ELF-1 (cell line): ENCODE measurements at regions not wholly inside any gene's neighbourhood (a gene's known extent, or its start where the extent isn't known, plus 50 kb on each side); places are given as distances from the start of the nearest gene placed in this dataset.
"Not testable (repeated sequence)": the region's sequence is repeated elsewhere in the genome, so short reads cannot be mapped to it uniquely, and the experiment has no call there.

Experiments used
- DNase-seq: peaks from one replicate; pipeline ENCODE4 v3.0.0-alpha.2; 2016; ENCODE audit warnings: low read depth, low spot score

DNA sequence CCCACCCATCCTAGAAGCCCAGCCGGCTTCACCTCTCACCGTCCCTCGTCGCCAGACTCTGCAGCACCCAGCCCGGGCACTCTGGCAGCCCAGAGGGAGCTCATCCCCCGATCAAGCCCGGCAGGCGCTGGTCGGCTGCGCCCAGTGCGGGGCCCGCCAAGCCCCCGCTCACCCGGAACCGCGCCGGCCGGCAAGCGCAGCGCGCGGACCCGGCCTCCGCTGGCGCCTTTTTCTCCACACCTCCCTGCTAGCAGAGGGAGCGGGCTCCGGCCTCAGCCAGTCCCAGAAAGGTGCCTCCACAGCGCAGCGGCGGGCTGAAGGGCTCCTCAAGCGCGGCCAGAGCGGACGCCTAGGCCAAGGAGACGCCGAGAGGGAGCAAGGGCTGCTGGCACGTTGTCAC, 2023.3 kb downstream of the NCAM2 start:
- no peak for DNase-seq

GRCh38 chr21:23026878-23027277, 2028.7 kb downstream of the NCAM2 start:
- no peak for DNase-seq

- no peak for DNase-seq
Measured at GRCh38 chr21:23039846-23040245, 2041.6 kb downstream of the NCAM2 start.

DNA sequence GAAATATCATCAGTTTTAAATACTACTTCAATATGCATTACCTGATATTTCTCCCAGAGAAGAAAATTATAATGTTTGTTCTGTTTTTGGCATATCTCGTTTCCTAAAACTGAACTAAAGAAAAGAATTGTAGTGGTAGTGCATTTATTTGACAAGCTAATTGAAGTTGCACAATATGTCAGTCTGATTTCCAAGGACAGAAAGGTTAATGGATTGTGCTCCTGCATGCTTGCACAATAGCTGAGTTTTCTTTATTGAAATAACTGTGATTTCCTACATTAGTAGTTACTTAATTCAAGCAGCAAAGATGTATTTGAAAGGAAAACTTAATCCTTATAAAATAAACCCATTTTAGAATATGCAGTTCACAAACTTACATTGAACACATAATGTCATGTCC, 2047.7 kb downstream of the NCAM2 start:
- DNase-seq, result no peak

DNA sequence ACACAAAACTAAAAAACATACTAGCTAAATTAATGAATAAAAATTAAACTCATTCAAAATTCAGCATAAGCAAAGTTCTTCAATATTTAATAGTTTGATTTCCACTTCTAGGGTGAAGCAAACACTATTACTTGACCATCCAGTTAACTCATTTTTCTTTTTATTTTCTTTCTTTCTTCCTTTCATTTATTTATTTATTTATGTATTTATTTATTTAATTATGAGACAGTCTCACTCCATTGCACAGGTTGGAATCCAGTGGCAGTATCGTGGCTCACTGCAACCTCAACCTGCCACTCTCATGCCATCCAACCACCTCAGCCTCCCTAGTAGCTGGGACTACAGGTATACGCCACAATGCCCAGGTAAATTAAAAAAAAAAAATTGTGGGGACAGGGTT, 2069.5 kb downstream of the NCAM2 start:
- DNase-seq, result no peak

DNA sequence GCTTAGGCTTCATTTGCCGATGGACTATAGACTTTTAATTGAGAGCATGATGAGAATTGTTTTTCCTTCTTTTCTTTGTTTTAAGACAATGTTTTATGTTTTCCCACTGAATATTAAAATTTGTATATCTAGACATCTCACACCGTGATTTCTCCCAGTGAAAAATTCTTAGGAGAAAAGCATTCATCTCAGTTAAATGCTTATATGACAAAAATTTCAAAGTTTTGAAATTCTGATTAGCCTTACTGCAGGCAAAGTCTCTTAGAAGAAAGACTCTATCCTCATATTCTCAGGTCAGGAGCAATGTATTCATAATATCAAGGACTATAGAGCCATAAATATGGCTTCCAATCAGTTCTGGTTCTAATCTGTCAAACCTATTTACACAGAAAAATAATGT, 2085.0 kb downstream of the NCAM2 start:
- DNase-seq, result no peak

DNA sequence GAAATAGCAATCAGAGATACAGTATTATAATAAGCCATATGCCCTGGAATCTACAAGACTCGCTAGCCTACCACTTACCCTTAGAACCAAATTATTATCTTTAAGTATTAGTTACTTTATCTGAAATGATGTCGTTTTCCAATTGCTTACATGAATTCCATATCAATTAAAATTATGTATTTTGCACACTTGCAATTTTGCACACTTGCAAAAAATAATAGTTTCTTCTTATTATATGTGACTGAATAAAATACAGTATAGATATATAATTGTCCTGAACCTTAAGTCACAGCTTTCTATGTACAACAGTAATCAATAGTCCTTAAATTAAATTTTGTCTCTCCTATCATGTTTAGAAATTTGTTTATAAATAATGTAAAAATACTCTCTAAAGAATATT, 2095.1 kb downstream of the NCAM2 start:
- DNase-seq, result no peak

- DNase-seq, result no peak
Measured at GRCh38 chr21:23099185-23099584, 2101.0 kb downstream of the NCAM2 start.

- DNase-seq, result no peak
Measured at GRCh38 chr21:23101111-23101510, 2102.9 kb downstream of the NCAM2 start.

- DNase-seq, result no peak
Measured at GRCh38 chr21:23108533-23108932, 2110.3 kb downstream of the NCAM2 start.

DNA sequence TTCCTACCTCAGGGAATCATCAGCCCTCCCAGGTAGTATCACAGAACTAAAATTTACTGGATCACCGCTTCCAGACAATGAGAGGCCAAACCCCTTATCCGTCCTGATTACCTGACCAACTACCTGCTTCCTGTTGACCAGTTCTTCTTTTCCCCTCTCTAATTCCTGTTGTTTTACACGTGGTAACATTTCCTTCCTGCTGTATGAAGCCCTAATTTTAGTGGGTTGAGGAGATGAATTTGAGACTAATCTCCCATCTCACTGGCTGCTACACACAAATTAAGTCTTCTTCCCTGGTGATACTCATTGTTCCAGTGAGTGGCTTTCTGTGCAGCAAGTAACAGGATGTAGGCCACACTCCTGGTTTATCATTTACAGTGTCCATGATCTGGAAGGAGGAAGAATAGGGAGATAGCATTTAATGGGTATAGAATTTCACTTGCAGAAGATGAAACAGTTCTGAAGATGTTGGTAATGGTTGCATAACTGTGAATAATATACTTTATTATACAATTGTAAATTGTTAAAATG, 2112.9 kb downstream of the NCAM2 start:
- no peak for DNase-seq

DNA sequence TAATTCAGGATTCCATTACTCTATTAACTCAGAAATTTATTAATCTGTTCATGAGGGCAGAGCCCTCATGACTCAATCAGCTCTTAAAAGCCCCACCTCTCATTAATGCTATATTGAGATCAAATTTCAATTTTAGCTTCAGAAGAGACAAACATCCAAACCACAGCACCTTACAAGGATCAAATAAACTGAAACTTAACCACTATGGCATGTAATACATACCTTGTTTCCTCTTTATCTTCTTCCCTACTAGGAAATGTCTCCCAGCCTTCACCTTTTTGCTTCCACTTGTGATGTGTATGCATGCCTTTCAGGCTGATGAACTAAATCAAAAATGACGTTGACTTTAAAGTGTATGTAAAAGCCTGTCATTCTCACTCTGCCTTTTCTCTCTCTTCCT, 2121.3 kb downstream of the NCAM2 start:
- no peak for DNase-seq

- no peak for DNase-seq
Measured at GRCh38 chr21:23127973-23128372, 2129.8 kb downstream of the NCAM2 start.

DNA sequence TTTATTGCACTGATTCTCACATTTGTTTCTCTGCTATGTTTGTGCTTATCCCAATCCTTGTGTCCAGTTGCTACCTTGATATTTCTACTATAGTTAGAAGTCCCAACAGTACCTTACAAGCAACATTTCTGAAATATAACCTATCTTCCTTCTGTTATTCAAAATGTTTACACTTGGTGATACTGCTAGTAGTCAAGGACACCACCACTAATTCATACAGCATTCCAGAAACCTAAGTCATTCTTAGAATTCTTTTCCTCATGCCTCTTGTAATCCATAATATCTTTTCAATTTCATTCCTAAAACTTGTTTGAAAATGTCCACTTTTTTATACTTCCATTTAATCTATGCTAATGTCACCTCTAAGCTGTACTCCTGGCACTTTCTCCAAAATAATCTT, 2132.1 kb downstream of the NCAM2 start:
- no peak for DNase-seq

DNA sequence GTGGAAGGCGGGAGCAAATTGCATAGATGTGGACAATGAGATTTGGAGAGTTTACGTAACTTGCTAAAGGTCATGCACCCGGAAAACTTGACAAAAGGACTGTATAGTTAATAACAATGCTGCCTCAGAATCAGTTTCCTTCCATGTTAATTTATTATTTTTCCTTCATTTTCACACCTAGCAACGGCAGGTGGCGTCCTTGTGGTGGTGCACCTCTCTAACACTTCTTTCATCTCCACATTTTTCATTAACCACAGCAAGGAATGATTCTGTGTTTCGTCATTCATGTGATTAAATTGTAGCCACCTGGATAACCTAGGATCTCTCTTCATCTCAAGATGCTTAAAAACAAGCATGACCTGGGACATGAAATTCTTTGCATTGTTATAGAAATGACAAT, 2133.0 kb downstream of the NCAM2 start:
- DNase-seq, result no peak

GRCh38 chr21:23138797-23139196, 2140.6 kb downstream of the NCAM2 start:
- no peak for DNase-seq

- DNase-seq, result no peak
Measured at GRCh38 chr21:23152130-23152529, 2153.9 kb downstream of the NCAM2 start.

- not testable (repeated sequence) for DNase-seq
Measured at GRCh38 chr21:23153842-23154241, 2155.6 kb downstream of the NCAM2 start.

DNA sequence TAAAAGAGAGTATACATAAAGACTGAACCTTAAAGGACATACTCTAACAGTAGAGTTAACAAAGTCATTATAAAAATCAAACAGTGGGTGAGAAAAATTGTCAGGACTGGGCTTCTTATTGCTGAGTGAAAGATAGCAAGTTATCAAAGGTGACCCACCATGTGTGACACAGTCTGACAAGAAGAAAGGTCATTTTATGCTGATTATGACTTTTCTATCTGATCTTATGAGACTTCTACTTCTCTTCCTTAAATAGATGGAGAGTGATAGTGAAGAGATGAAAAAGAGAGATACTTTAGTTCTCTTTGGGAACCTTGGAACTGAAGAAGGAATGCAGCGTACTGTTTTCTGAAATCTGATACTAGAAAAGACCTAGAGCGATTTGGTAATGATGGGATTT, 2157.1 kb downstream of the NCAM2 start:
- DNase-seq, result no peak

GRCh38 chr21:23160914-23161313, 2162.7 kb downstream of the NCAM2 start:
- DNase-seq, result no peak

DNA sequence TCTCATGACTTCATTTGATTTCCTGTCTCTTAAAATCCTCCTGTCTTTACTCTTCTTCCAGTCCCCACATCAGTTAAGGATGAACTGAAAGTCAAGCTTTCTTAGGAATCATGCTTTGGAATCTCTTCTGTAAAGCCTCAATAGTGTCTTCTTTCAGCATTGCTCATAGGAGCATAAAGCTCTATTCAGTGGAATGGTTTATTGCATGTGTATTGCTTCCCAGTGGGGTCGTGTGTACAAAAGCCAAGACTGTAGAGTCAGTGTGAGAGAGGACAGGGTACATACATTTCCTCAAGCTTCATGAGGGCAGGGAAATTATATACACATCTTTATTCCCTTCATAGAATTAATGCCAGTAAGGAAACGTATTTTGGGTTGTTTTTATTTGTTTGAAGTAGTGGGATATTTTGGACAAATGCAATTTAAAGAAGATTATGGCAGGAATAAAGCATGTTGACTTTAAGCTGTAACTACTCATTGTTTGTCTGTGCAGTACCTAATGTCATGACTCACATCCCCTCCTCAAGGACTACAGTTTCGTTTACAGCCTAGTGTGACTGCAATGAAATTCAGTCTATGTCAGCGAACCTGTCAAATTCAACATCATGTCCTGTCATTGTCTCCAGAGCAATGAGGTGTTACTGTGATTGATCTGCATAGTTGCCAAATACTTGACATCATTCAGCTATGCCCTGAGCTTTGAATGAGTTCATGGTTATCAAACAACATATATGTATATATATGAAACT, 2164.2 kb downstream of the NCAM2 start:
- DNase-seq, result no peak
